ENCODE measurements at regions not wholly inside any gene's neighbourhood (a gene's known extent, or its start where the extent isn't known, plus 50 kb on each side); places are given as distances from the start of the nearest gene placed in this dataset.

GRCh38 chr3:182544542-182544941 is 248.8 kb upstream of the ATP11B start:
- DNase-seq (ENCODE audit: low read depth in 1 of 2, low spot score in 1 of 2) = no peak

- DNase-seq (ENCODE audit: low read depth in 1 of 2, low spot score in 1 of 2) = no peak
These were observed 231.0 kb upstream of the ATP11B start for GRCh38 chr3:182562274-182562673.

- no peak for DNase-seq (ENCODE audit: low read depth in 1 of 2, low spot score in 1 of 2)
These were observed 227.1 kb upstream of the ATP11B start for GRCh38 chr3:182565916-182566796.

- DNase-seq (ENCODE audit: low read depth in 1 of 2, low spot score in 1 of 2) = no peak
These were observed 225.6 kb upstream of the ATP11B start for GRCh38 chr3:182567700-182568099.

GRCh38 chr3:182568261-182568660 is 225.0 kb upstream of the ATP11B start:
- no peak for DNase-seq (ENCODE audit: low read depth in 1 of 2, low spot score in 1 of 2)

GRCh38 chr3:182568876-182569275 is 224.4 kb upstream of the ATP11B start:
- DNase-seq (ENCODE audit: low read depth in 1 of 2, low spot score in 1 of 2) = no peak

- DNase-seq (ENCODE audit: low read depth in 1 of 2, low spot score in 1 of 2) = no peak
These were observed 222.2 kb upstream of the ATP11B start for GRCh38 chr3:182570946-182571594.

- no peak for DNase-seq (ENCODE audit: low read depth in 1 of 2, low spot score in 1 of 2)
These were observed 217.4 kb upstream of the ATP11B start for GRCh38 chr3:182575941-182576340.

GRCh38 chr3:182583545-182583944 is 209.8 kb upstream of the ATP11B start:
- DNase-seq (ENCODE audit: low read depth in 1 of 2, low spot score in 1 of 2) = no peak

GRCh38 chr3:182585532-182586150 is 207.7 kb upstream of the ATP11B start:
- no peak for DNase-seq (ENCODE audit: low read depth in 1 of 2, low spot score in 1 of 2)

- no peak for DNase-seq (ENCODE audit: low read depth in 1 of 2, low spot score in 1 of 2)
These were observed 200.6 kb upstream of the ATP11B start for GRCh38 chr3:182592747-182593146.

- no peak for DNase-seq (ENCODE audit: low read depth in 1 of 2, low spot score in 1 of 2)
These were observed 196.5 kb upstream of the ATP11B start for GRCh38 chr3:182596676-182597410.

- no peak for DNase-seq (ENCODE audit: low read depth in 1 of 2, low spot score in 1 of 2)
These were observed 195.7 kb upstream of the ATP11B start for GRCh38 chr3:182597621-182598041.

- no peak for DNase-seq (ENCODE audit: low read depth in 1 of 2, low spot score in 1 of 2)
These were observed 191.7 kb upstream of the ATP11B start for GRCh38 chr3:182601597-182601996.

GRCh38 chr3:182603501-182603900 is 189.8 kb upstream of the ATP11B start:
- no peak for DNase-seq (ENCODE audit: low read depth in 1 of 2, low spot score in 1 of 2)

GRCh38 chr3:182605882-182606611 is 187.3 kb upstream of the ATP11B start:
- DNase-seq (ENCODE audit: low read depth in 1 of 2, low spot score in 1 of 2) = no peak

- DNase-seq (ENCODE audit: low read depth in 1 of 2, low spot score in 1 of 2) = no peak
These were observed 186.3 kb upstream of the ATP11B start for GRCh38 chr3:182606905-182607504.

GRCh38 chr3:182608832-182609231 is 184.5 kb upstream of the ATP11B start:
- DNase-seq (ENCODE audit: low read depth in 1 of 2, low spot score in 1 of 2) = no peak

- DNase-seq (ENCODE audit: low read depth in 1 of 2, low spot score in 1 of 2) = no peak
These were observed 183.6 kb upstream of the ATP11B start for GRCh38 chr3:182609575-182610156.

- DNase-seq (ENCODE audit: low read depth in 1 of 2, low spot score in 1 of 2) = no peak
These were observed 181.0 kb upstream of the ATP11B start for GRCh38 chr3:182612332-182612731.

All from activated CD4-positive, alpha-beta T cell treated with anti-CD3 and anti-CD28 coated beads, Interleukin-2, amount 50 U/mL, for 24 hours (primary cell).